Mammary epithelial cell (primary cell): ENCODE measurements at regions not wholly inside any gene's neighbourhood (a gene's known extent, or its start where the extent isn't known, plus 50 kb on each side); places are given as distances from the start of the nearest gene placed in this dataset.

ENCODE experiments used
- CTCF ChIP-seq, 2 donors: IDR thresholded peaks in 1 of 2; conservative IDR thresholded peaks in 1 of 2; 2 replicates each; pipeline ENCODE4 v1.5.1; 2011 to 2012; ENCODE audit warnings: inconsistent platforms in 2 of 2, low read length in 2 of 2, mild to moderate bottlenecking in 2 of 2, control low read depth in 1 of 2, low read depth in 1 of 2; ENCODE audit not compliant: insufficient read depth in 1 of 2; ENCODE audit errors: extremely low read depth in 1 of 2
- EZH2 ChIP-seq: IDR thresholded peaks from 2 replicates; pipeline ENCODE4 v1.6.1; 2012; ENCODE audit warnings: low read length, inconsistent platforms, borderline replicate concordance

- TF ChIP-seq EZH2 (no peak), CTCF (conservative IDR thresholded peaks at IDR 0.05 in 1 of 2, IDR thresholded peaks at IDR 0.05 in 1 of 2; ENCODE audit: extremely low read depth in 1 of 2, insufficient read depth in 1 of 2, low read depth in 1 of 2, low read length in 2 of 2) (peak in 1 of 2 donors; percentile 5)
Measured at GRCh38 chr12:107378609-107379008, 285.3 kb upstream of the CRY1 start.
